Neural progenitor cell (in vitro differentiated cells): ENCODE measurements at regions not wholly inside any gene's neighbourhood (a gene's known extent, or its start where the extent isn't known, plus 50 kb on each side); places are given as distances from the start of the nearest gene placed in this dataset.
A peak's percentile ranks its signal among the peaks of the same experiment; 100 is the strongest.

Experiments
- DNase-seq: peaks from one replicate; pipeline ENCODE4 v3.0.0-alpha.2; 2016; ENCODE audit warnings: low spot score
- H2AFZ ChIP-seq: fragments of 200-600 bp; sonication (generic); replicated peaks from 2 replicates; pipeline ENCODE4 v1.6.1; 2016; ENCODE audit warnings: antibody characterized with exemption
- H3F3A ChIP-seq: fragments of 200-600 bp; sonication (generic); 2 replicates; pipeline ENCODE4 v1.6.1; 2016; ENCODE audit warnings: antibody characterized with exemption, low read depth
- H3K27ac ChIP-seq: fragments of 200-600 bp; sonication (generic); 2 replicates; pipeline ENCODE4 v1.5.1; 2016; ENCODE audit warnings: mild to moderate bottlenecking
- H3K27me3 ChIP-seq: fragments of 200-600 bp; sonication (generic); 2 replicates; pipeline ENCODE4 v1.6.1; 2016; ENCODE audit warnings: mild to moderate bottlenecking, moderate library complexity
- H3K36me3 ChIP-seq: fragments of 200-600 bp; sonication (generic); 2 replicates; pipeline ENCODE4 v1.5.1; 2016
- H3K4me1 ChIP-seq: fragments of 200-600 bp; sonication (generic); 2 replicates; pipeline ENCODE4 v1.6.1; 2016; ENCODE audit warnings: mixed run types
- H3K4me2 ChIP-seq: fragments of 200-600 bp; sonication (generic); 2 replicates; pipeline ENCODE4 v1.6.1; 2016
- H3K4me3 ChIP-seq: fragments of 200-600 bp; sonication (generic); 2 replicates; pipeline ENCODE4 v1.5.1; 2016
- H3K79me2 ChIP-seq: fragments of 200-600 bp; sonication (generic); 2 replicates; pipeline ENCODE4 v1.6.1; 2016; ENCODE audit warnings: low read depth
- H3K9ac ChIP-seq: fragments of 200-600 bp; sonication (generic); 2 replicates; pipeline ENCODE4 v1.6.1; 2016
- H3K9me3 ChIP-seq: fragments of 200-600 bp; sonication (generic); 2 replicates; pipeline ENCODE4 v1.5.1; 2016; ENCODE audit warnings: low read depth
- H4K20me1 ChIP-seq: fragments of 200-600 bp; sonication (generic); 2 replicates; pipeline ENCODE4 v1.6.1; 2016; ENCODE audit warnings: low read depth
- H3K27ac Mint-ChIP-seq: 3 replicates; pipeline ENCODE4 v1.8.0; 2021; ENCODE audit warnings: mixed read lengths
- H3K27me3 Mint-ChIP-seq: 2 replicates; pipeline ENCODE4 v1.8.0; 2022; ENCODE audit warnings: low read depth, mild to moderate bottlenecking, inconsistent platforms, moderate library complexity, mixed read lengths; ENCODE audit not compliant: insufficient read depth
- H3K36me3 Mint-ChIP-seq: 3 replicates; pipeline ENCODE4 v1.8.0; 2021; ENCODE audit warnings: mixed read lengths
- H3K4me1 Mint-ChIP-seq: 3 replicates; pipeline ENCODE4 v1.8.0; 2021; ENCODE audit warnings: mixed read lengths
- H3K4me3 Mint-ChIP-seq: 3 replicates; pipeline ENCODE4 v1.8.0; 2021; ENCODE audit warnings: mild to moderate bottlenecking, moderate library complexity, mixed read lengths
- H3K9me3 Mint-ChIP-seq: 3 replicates; pipeline ENCODE4 v1.8.0; 2020; ENCODE audit warnings: mixed read lengths
- CTCF ChIP-seq: fragments of 200-600 bp; sonication (generic); IDR thresholded peaks from 2 replicates; pipeline ENCODE4 v1.5.1; 2017; ENCODE audit warnings: antibody characterized with exemption, mild to moderate bottlenecking
- EZH2 ChIP-seq: fragments of 200-600 bp; sonication (generic); IDR thresholded peaks from 2 replicates; pipeline ENCODE4 v1.6.1; 2017; ENCODE audit warnings: antibody characterized with exemption, mild to moderate bottlenecking, moderate library complexity
- EZH2phosphoT487 ChIP-seq: fragments of 200-600 bp; sonication (generic); IDR thresholded peaks from 2 replicates; pipeline ENCODE4 v1.6.1; 2017; ENCODE audit warnings: antibody characterized with exemption

GRCh38 chr11:119855066-119855465 lies 126.1 kb upstream of the NECTIN1 start:
- Histone ChIP-seq H3K36me3 (no peaks in the 10 kb centered on the region), H3K4me2 (no peak overlapping the region), H3K4me1 (no peaks in the 10 kb centered on the region), H3K27ac (no peak overlapping the region), H2AFZ (no peak overlapping the region), H3K27me3 (peaks cover 6% of the 10 kb centered on the region), H3K9ac (no peak overlapping the region), H3K79me2 (no peaks in the 10 kb centered on the region), H3K4me3 (no peak overlapping the region), H3K9me3 (no peaks in the 10 kb centered on the region), H4K20me1 (no peaks in the 10 kb centered on the region), H3F3A (no peaks in the 10 kb centered on the region)
- no peaks in the 10 kb centered on the region for H3K36me3 Mint-ChIP-seq
- H3K27ac Mint-ChIP-seq = no peak overlapping the region
- peaks cover 9% of the 10 kb centered on the region for H3K4me1 Mint-ChIP-seq
- DNase-seq = no peak
- H3K4me3 Mint-ChIP-seq = no peak overlapping the region
- H3K27me3 Mint-ChIP-seq = peaks cover 14% of the 10 kb centered on the region
- TF ChIP-seq EZH2phosphoT487 = no peak
- TF ChIP-seq EZH2 = no peak
- TF ChIP-seq CTCF = no peak
- H3K9me3 Mint-ChIP-seq = peaks cover 3% of the 10 kb centered on the region

GRCh38 chr11:119854521-119854920 lies 125.5 kb upstream of the NECTIN1 start:
- Histone ChIP-seq H2AFZ (no peak overlapping the region), H3K9me3 (no peaks in the 10 kb centered on the region), H3K9ac (no peak overlapping the region), H3K4me3 (no peak overlapping the region), H3K79me2 (no peaks in the 10 kb centered on the region), H3K4me2 (no peak overlapping the region), H3K4me1 (no peaks in the 10 kb centered on the region), H3K27me3 (peaks cover 6% of the 10 kb centered on the region), H3K27ac (no peak overlapping the region), H4K20me1 (no peaks in the 10 kb centered on the region), H3K36me3 (no peaks in the 10 kb centered on the region), H3F3A (no peaks in the 10 kb centered on the region)
- H3K4me3 Mint-ChIP-seq = no peak overlapping the region
- TF ChIP-seq CTCF = no peak
- H3K27me3 Mint-ChIP-seq = peaks cover 12% of the 10 kb centered on the region
- H3K9me3 Mint-ChIP-seq = peaks cover 3% of the 10 kb centered on the region
- no peak for DNase-seq
- no peak overlapping the region for H3K27ac Mint-ChIP-seq
- H3K36me3 Mint-ChIP-seq = no peaks in the 10 kb centered on the region
- peaks cover 12% of the 10 kb centered on the region for H3K4me1 Mint-ChIP-seq

GRCh38 chr11:119853581-119854360 lies 124.8 kb upstream of the NECTIN1 start:
- Mint-ChIP-seq H3K27ac (peak overlapping the region; percentile 85), H3K9me3 (peaks cover 3% of the 10 kb centered on the region), H3K4me1 (peaks cover 14% of the 10 kb centered on the region), H3K27me3 (peaks cover 12% of the 10 kb centered on the region), H3K4me3 (no peak overlapping the region), H3K36me3 (no peaks in the 10 kb centered on the region)
- H2AFZ ChIP-seq = no peak overlapping the region
- no peaks in the 10 kb centered on the region for H3K4me1 ChIP-seq
- no peaks in the 10 kb centered on the region for H4K20me1 ChIP-seq
- no peaks in the 10 kb centered on the region for H3K79me2 ChIP-seq
- no peaks in the 10 kb centered on the region for H3F3A ChIP-seq
- TF ChIP-seq EZH2phosphoT487 (no peak), EZH2 (no peak)
- no peak overlapping the region for H3K4me2 ChIP-seq
- H3K27me3 ChIP-seq = peaks cover 6% of the 10 kb centered on the region
- no peak overlapping the region for H3K27ac ChIP-seq
- H3K9me3 ChIP-seq = no peaks in the 10 kb centered on the region
- H3K36me3 ChIP-seq = no peaks in the 10 kb centered on the region
- no peak overlapping the region for H3K9ac ChIP-seq
- no peak for DNase-seq
- H3K4me3 ChIP-seq = no peak overlapping the region

- no peak for DNase-seq
- peaks cover 10% of the 10 kb centered on the region for H3K27me3 Mint-ChIP-seq
- no peak overlapping the region for H3K4me3 ChIP-seq
- no peaks in the 10 kb centered on the region for H3K9me3 ChIP-seq
- no peaks in the 10 kb centered on the region for H3K36me3 Mint-ChIP-seq
- no peak overlapping the region for H3K27ac Mint-ChIP-seq
- no peaks in the 10 kb centered on the region for H4K20me1 ChIP-seq
- H3K9ac ChIP-seq = no peak overlapping the region
- H3K27me3 ChIP-seq = no peaks in the 10 kb centered on the region
- no peak overlapping the region for H3K27ac ChIP-seq
- peaks cover 3% of the 10 kb centered on the region for H3K9me3 Mint-ChIP-seq
- no peaks in the 10 kb centered on the region for H3F3A ChIP-seq
- no peak for TF ChIP-seq CTCF
- no peak for TF ChIP-seq EZH2
- TF ChIP-seq EZH2phosphoT487 = no peak
- H3K79me2 ChIP-seq = no peaks in the 10 kb centered on the region
- H3K4me3 Mint-ChIP-seq = no peak overlapping the region
- H3K4me1 ChIP-seq = no peaks in the 10 kb centered on the region
- peaks cover 14% of the 10 kb centered on the region for H3K4me1 Mint-ChIP-seq
- no peak overlapping the region for H3K4me2 ChIP-seq
- no peaks in the 10 kb centered on the region for H3K36me3 ChIP-seq
- no peak overlapping the region for H2AFZ ChIP-seq
These were observed 123.7 kb upstream of the NECTIN1 start for GRCh38 chr11:119852741-119853140.
